Hepatocyte (in vitro differentiated cells): ENCODE measurements at regions not wholly inside any gene's neighbourhood (a gene's known extent, or its start where the extent isn't known, plus 50 kb on each side); places are given as distances from the start of the nearest gene placed in this dataset.

ENCODE experiments used
- DNase-seq: peaks from one replicate; pipeline ENCODE4 v3.0.0-alpha.2; 2016; ENCODE audit warnings: low spot score
- H2AFZ ChIP-seq: fragments of 200-600 bp; sonication (generic); 2 replicates; pipeline ENCODE4 v1.6.0; 2016; ENCODE audit warnings: antibody characterized with exemption, mild to moderate bottlenecking
- H3K27ac ChIP-seq: fragments of 200-600 bp; sonication (generic); 2 replicates; pipeline ENCODE4 v1.5.1; 2016; ENCODE audit warnings: mild to moderate bottlenecking
- H3K27me3 ChIP-seq: fragments of 200-600 bp; sonication (generic); 2 replicates; pipeline ENCODE4 v1.6.1; 2016
- H3K36me3 ChIP-seq: fragments of 200-600 bp; sonication (generic); replicated peaks from 2 replicates; pipeline ENCODE4 v1.5.1; 2016; ENCODE audit warnings: low read depth; ENCODE audit not compliant: insufficient read depth
- H3K4me1 ChIP-seq: fragments of 200-600 bp; sonication (generic); 2 replicates; pipeline ENCODE4 v1.5.1; 2016; ENCODE audit warnings: mild to moderate bottlenecking, moderate library complexity; ENCODE audit not compliant: insufficient read depth
- H3K4me2 ChIP-seq: fragments of 200-600 bp; sonication (generic); 2 replicates; pipeline ENCODE4 v1.6.0; 2016
- H3K4me3 ChIP-seq: fragments of 200-600 bp; sonication (generic); 2 replicates; pipeline ENCODE4 v1.5.1; 2016; ENCODE audit warnings: mild to moderate bottlenecking
- H3K79me2 ChIP-seq: fragments of 200-600 bp; sonication (generic); 2 replicates; pipeline ENCODE4 v1.6.0; 2017; ENCODE audit warnings: mild to moderate bottlenecking
- H3K9me2 ChIP-seq: fragments of 200-600 bp; sonication (generic); replicated peaks from 2 replicates; pipeline ENCODE4 v1.6.0; 2017; ENCODE audit warnings: mild to moderate bottlenecking; ENCODE audit not compliant: insufficient read depth
- H3K9me3 ChIP-seq: fragments of 200-600 bp; sonication (generic); 2 replicates; pipeline ENCODE4 v1.5.1; 2016; ENCODE audit warnings: low read depth, mild to moderate bottlenecking
- H4K20me1 ChIP-seq: fragments of 200-600 bp; sonication (generic); 2 replicates; pipeline ENCODE4 v1.6.0; 2016; ENCODE audit warnings: mild to moderate bottlenecking; ENCODE audit not compliant: insufficient read depth, poor library complexity, severe bottlenecking
- CTCF ChIP-seq: fragments of 200-600 bp; sonication (generic); IDR thresholded peaks from 2 replicates; pipeline ENCODE4 v1.5.1; 2016; ENCODE audit warnings: antibody characterized with exemption, mild to moderate bottlenecking; ENCODE audit not compliant: poor library complexity
- EZH2 ChIP-seq: fragments of 200-600 bp; sonication (generic); IDR thresholded peaks from 2 replicates; pipeline ENCODE4 v1.6.1; 2016; ENCODE audit warnings: antibody characterized with exemption, mild to moderate bottlenecking, borderline replicate concordance
- EZH2phosphoT487 ChIP-seq: fragments of 200-600 bp; sonication (generic); IDR thresholded peaks from one replicate; pipeline ENCODE4 v1.6.1; 2018; ENCODE audit warnings: antibody characterized with exemption, mild to moderate bottlenecking, low read depth, moderate library complexity; ENCODE audit not compliant: unreplicated experiment, severe bottlenecking
- WGBS: methylation state at CpG from one replicate; pipeline ENCODE4 v1.1.6; 2016; ENCODE audit warnings: low lambda C conversion rate; ENCODE audit errors: missing lambda C conversion rate; 5-methylcytosine and 5-hydroxymethylcytosine counted together

DNA sequence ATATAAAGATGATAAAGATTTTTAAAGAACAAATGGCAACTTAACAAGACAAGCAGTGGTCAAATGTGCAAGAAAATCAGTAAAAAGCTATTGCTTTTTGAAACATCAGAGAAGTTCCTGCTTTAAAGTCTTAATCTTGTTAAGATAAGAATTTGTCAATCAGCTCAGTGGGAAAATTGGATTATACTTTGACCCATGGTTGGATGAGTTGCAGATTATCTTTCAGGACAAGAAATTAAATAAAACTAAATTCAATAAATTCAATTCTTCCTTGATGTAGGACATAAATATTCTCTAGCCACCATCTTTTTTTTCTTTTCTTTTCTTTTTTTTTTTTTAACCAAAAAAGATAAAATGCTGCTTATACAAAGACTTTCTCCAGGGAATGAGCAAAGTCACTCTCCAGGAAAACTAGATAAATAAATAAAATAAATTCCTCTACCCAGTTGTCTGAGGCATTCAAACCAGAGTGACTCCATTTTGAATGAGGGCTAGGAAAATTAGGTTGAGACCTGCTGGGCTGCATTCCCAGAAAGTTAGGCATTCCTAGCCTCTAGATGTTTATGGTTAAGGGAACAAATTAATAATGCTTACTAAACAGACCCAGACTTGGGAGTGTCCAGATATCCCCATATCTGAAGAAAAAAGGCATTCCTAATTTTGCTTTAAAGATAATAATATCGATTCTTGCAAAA, 211.2 kb downstream of the SNCA start:
- Histone ChIP-seq H3K79me2 (no peaks in the 10 kb centered on the region), H3K36me3 (no peaks in the 10 kb centered on the region), H3K27me3 (no peaks in the 10 kb centered on the region), H3K9me3 (no peaks in the 10 kb centered on the region), H3K9me2 (peaks cover 3% of the 10 kb centered on the region), H4K20me1 (no peaks in the 10 kb centered on the region), H3K27ac (no peak overlapping the region), H3K4me2 (no peak overlapping the region), H3K4me3 (no peak overlapping the region), H3K4me1 (no peaks in the 10 kb centered on the region), H2AFZ (no peak overlapping the region)
- WGBS = 89% methylated on average over 1 of the region's 1 CpG
- no peak for DNase-seq
- no peak for TF ChIP-seq EZH2

DNA sequence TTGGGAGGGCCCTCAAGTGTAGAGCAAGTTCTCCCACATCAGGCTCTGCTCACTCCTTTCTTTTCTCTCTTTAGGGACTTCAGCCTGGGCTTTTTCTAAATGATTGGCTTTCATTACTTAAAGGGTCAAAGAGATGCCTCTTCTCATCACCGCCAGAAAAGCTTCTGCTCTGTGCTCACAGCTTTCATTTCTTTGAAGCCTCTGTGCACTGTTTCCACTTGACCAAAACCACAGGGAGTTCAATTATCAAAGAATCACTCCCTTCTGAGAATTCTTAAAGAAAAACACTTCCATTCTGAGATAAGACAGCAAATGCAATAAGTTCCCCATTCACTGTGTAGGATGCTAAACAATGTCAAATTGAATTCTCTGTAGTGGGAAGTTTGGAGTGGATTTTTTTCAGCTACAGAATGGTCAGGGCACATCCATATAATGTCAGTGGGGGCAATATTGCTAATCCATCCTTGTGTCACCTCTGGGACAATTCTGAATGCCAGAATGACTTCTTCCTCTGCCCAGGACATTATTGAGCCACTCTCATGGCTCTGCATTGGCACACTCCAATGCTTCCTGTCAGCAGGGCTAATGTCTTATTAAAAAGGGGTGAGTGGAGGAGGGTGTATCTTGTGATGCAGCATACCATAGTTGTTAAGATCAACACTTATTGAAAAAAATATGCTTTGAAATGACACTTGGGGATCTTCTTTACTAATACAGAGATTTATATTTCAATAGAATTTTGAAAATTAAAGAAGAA, 217.6 kb downstream of the SNCA start:
- Histone ChIP-seq H3K9me2 (no peaks in the 10 kb centered on the region), H3K4me3 (no peak overlapping the region), H3K4me2 (no peak overlapping the region), H3K27ac (no peak overlapping the region), H4K20me1 (no peaks in the 10 kb centered on the region), H3K27me3 (no peaks in the 10 kb centered on the region), H3K4me1 (no peaks in the 10 kb centered on the region), H2AFZ (no peak overlapping the region), H3K9me3 (no peaks in the 10 kb centered on the region), H3K79me2 (no peaks in the 10 kb centered on the region), H3K36me3 (no peaks in the 10 kb centered on the region)
- WGBS = 81% methylated on average over 1 of the region's 1 CpG
- TF ChIP-seq EZH2phosphoT487 = no peak
- no peak for TF ChIP-seq EZH2
- no peak for TF ChIP-seq CTCF
- no peak for DNase-seq

GRCh38 chr4:89618151-89618550, 218.8 kb downstream of the SNCA start:
- no peaks in the 10 kb centered on the region for H4K20me1 ChIP-seq
- H3K79me2 ChIP-seq = no peaks in the 10 kb centered on the region
- H3K36me3 ChIP-seq = no peaks in the 10 kb centered on the region
- no peak overlapping the region for H3K27ac ChIP-seq
- no peak overlapping the region for H3K4me2 ChIP-seq
- DNase-seq = no peak
- H3K27me3 ChIP-seq = no peaks in the 10 kb centered on the region
- H3K9me2 ChIP-seq = no peaks in the 10 kb centered on the region
- no peak overlapping the region for H3K4me3 ChIP-seq
- no peaks in the 10 kb centered on the region for H3K9me3 ChIP-seq
- WGBS = 96% methylated on average over 2 of the region's 2 CpGs
- no peak overlapping the region for H2AFZ ChIP-seq
- no peak for TF ChIP-seq CTCF
- no peak for TF ChIP-seq EZH2
- TF ChIP-seq EZH2phosphoT487 = no peak
- no peaks in the 10 kb centered on the region for H3K4me1 ChIP-seq

- Histone ChIP-seq H3K4me3 (no peak overlapping the region), H3K27ac (no peak overlapping the region), H4K20me1 (no peaks in the 10 kb centered on the region), H2AFZ (no peak overlapping the region), H3K27me3 (no peaks in the 10 kb centered on the region), H3K79me2 (no peaks in the 10 kb centered on the region), H3K9me3 (no peaks in the 10 kb centered on the region), H3K36me3 (no peaks in the 10 kb centered on the region), H3K4me1 (no peaks in the 10 kb centered on the region), H3K4me2 (no peak overlapping the region), H3K9me2 (no peaks in the 10 kb centered on the region)
- WGBS = 78% methylated on average over 3 of the region's 3 CpGs
- no peak for TF ChIP-seq CTCF
- TF ChIP-seq EZH2phosphoT487 = no peak
- no peak for TF ChIP-seq EZH2
- DNase-seq = no peak
These were observed 219.6 kb downstream of the SNCA start for GRCh38 chr4:89617317-89617716.
